RWPE2 (cell line): ENCODE measurements at regions not wholly inside any gene's neighbourhood (a gene's known extent, or its start where the extent isn't known, plus 50 kb on each side); places are given as distances from the start of the nearest gene placed in this dataset.

ENCODE experiments used
- ATAC-seq: fragments of 200-7000 bp; cut with Tn5 transposase; 3 replicates; pipeline ENCODE4 v1.9.1; 2021; ENCODE audit warnings: low read depth
- DNase-seq: peaks from one replicate; pipeline ENCODE4 v3.0.0-alpha.2; 2020; ENCODE audit warnings: low spot score
- H3K27ac ChIP-seq: fragments of 450-650 bp; 2 replicates; pipeline ENCODE4 v1.5.1; 2017; ENCODE audit warnings: mild to moderate bottlenecking; ENCODE audit not compliant: poor library complexity, severe bottlenecking
- H3K27me3 ChIP-seq: fragments of 250-450 bp; sonication (Bioruptor Pico); 2 replicates; pipeline ENCODE4 v1.5.1; 2021; ENCODE audit warnings: mild to moderate bottlenecking, moderate library complexity; ENCODE audit not compliant: insufficient read depth, poor library complexity, severe bottlenecking
- H3K36me3 ChIP-seq: fragments of 250-450 bp; sonication (Bioruptor Pico); 2 replicates; pipeline ENCODE4 v1.5.1; 2020; ENCODE audit warnings: low read depth, mild to moderate bottlenecking, moderate library complexity
- H3K4me1 ChIP-seq: fragments of 250-450 bp; sonication (Bioruptor Pico); 2 replicates; pipeline ENCODE4 v1.5.1; 2021; ENCODE audit warnings: mild to moderate bottlenecking, moderate library complexity; ENCODE audit not compliant: insufficient read depth, poor library complexity, severe bottlenecking
- H3K4me3 ChIP-seq: fragments of 250-450 bp; sonication (Bioruptor Pico); 2 replicates; pipeline ENCODE4 v1.5.1; 2021; ENCODE audit warnings: mild to moderate bottlenecking, moderate library complexity; ENCODE audit not compliant: severe bottlenecking
- H3K9me3 ChIP-seq: fragments of 250-450 bp; sonication (Bioruptor Pico); 2 replicates; pipeline ENCODE4 v1.5.1; 2021; ENCODE audit warnings: mild to moderate bottlenecking, moderate library complexity; ENCODE audit not compliant: severe bottlenecking
- TF ChIP-seq, protein P1 (sequence below): fragments of 450-650 bp; IDR thresholded peaks from one replicate; pipeline ENCODE4 v1.5.1; 2017; ENCODE audit warnings: mild to moderate bottlenecking, moderate library complexity; ENCODE audit not compliant: poor library complexity, severe bottlenecking

DNA sequence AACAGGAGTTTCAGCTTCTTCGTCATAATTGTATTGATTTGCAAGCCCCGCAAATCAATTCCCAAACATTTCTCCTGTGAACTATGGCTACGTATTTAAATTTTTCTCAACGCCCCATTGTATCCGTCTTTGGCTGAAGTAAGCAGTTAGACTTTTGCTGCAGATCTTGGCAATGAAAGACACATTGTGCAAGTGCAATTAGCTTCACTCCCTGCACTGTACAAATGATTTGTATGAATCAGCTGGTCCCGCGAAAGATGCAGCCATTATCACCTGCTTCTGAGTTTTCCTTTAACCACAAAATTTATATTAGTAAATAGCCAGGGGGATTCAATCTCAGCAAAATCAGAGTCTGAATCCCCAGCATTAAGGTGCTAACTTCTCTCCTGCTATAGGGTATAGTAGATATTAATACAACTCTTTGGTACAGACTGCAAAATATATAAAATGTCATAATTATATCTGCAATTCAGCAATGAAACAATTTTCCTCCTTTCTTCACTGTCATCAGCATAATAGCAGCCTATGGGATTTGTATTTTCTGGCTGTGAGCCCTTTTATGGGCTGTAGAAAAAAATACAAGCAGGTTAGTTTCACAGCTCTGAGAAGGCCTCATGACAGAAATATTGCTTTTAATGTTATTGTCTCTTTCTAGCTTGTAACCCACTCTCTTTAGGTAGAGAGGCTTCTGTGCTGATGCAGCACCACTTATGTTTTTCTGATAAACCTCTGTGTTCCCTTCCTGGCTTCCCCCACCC is 68.4 kb upstream of the SMARCA2 start:
- peaks cover 9% of the 10 kb centered on the region for H3K27me3 ChIP-seq
- no peaks in the 10 kb centered on the region for H3K4me1 ChIP-seq
- no peaks in the 10 kb centered on the region for H3K36me3 ChIP-seq
- TF ChIP-seq, protein P1, sequence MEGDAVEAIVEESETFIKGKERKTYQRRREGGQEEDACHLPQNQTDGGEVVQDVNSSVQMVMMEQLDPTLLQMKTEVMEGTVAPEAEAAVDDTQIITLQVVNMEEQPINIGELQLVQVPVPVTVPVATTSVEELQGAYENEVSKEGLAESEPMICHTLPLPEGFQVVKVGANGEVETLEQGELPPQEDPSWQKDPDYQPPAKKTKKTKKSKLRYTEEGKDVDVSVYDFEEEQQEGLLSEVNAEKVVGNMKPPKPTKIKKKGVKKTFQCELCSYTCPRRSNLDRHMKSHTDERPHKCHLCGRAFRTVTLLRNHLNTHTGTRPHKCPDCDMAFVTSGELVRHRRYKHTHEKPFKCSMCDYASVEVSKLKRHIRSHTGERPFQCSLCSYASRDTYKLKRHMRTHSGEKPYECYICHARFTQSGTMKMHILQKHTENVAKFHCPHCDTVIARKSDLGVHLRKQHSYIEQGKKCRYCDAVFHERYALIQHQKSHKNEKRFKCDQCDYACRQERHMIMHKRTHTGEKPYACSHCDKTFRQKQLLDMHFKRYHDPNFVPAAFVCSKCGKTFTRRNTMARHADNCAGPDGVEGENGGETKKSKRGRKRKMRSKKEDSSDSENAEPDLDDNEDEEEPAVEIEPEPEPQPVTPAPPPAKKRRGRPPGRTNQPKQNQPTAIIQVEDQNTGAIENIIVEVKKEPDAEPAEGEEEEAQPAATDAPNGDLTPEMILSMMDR = no peak
- no peak for ATAC-seq
- no peak overlapping the region for H3K4me3 ChIP-seq
- no peak for DNase-seq
- no peak overlapping the region for H3K27ac ChIP-seq
- no peaks in the 10 kb centered on the region for H3K9me3 ChIP-seq

DNA sequence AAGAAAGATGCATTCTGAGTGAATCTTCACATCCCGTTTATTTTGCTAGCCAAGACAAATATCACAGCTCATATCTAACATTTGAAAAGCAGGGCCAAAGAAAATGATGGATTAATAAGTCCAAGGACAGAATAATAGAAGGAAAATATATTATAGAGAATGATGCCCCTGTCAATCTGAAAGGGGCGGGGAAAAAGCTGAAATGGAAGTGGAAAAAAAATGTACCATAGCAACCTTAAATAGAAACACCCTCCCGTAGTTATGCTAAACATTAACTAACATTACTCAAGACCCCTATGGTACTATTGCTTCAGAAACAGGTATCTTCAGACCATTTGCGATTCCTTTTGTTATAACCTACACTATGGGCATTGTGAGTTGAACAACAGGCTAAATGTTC is 67.7 kb upstream of the SMARCA2 start:
- no peak overlapping the region for H3K4me3 ChIP-seq
- DNase-seq (no peak), ATAC-seq (no peak)
- no peaks in the 10 kb centered on the region for H3K9me3 ChIP-seq
- no peak overlapping the region for H3K27ac ChIP-seq
- TF ChIP-seq, protein P1 = no peak
- no peaks in the 10 kb centered on the region for H3K36me3 ChIP-seq
- no peaks in the 10 kb centered on the region for H3K4me1 ChIP-seq
- peaks cover 10% of the 10 kb centered on the region for H3K27me3 ChIP-seq

DNA sequence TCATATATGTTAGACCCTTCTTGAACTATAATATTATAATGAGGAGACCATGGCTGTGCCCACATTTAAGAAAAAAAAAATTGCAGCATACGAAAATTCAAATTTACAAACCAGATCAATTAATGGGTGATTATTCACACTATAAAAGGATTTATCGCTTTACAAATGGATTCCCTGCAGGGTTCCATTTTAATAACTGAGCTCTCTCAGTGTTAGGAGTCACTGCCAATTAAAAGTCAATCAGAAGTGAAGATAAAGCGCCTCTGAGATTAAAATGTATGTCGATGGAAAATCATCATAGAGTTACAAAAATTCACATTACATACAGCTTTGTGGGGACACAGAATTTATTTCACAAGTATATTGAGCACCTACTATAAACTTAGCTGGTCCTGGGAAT is 66.6 kb upstream of the SMARCA2 start:
- H3K4me1 ChIP-seq = no peaks in the 10 kb centered on the region
- DNase-seq (no peak), ATAC-seq (no peak)
- H3K27me3 ChIP-seq = peaks cover 15% of the 10 kb centered on the region
- no peak overlapping the region for H3K27ac ChIP-seq
- no peaks in the 10 kb centered on the region for H3K36me3 ChIP-seq
- TF ChIP-seq, protein P1 = no peak
- no peaks in the 10 kb centered on the region for H3K9me3 ChIP-seq
- H3K4me3 ChIP-seq = no peak overlapping the region

DNA sequence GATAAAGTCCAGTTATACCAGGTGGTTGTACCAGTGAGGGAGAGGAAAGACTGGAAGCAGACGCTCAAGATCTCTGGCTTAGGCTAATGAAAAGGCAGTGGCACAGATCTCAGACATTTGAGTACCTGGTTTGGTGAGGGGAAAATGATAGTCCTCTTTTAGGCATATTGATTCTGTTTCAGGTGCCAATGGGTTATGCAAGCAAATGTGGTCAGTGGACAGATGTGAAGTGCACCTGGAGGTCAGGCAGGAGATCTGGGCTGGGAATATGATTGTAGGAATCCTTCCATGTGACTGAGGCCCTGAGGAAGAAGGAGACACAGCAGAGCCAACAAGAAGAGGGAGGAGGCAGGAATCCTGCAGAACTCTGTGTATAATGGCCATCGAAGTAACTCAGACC is 63.7 kb upstream of the SMARCA2 start:
- Histone ChIP-seq H3K4me1 (no peaks in the 10 kb centered on the region), H3K4me3 (no peak overlapping the region), H3K9me3 (no peaks in the 10 kb centered on the region), H3K27ac (no peak overlapping the region), H3K36me3 (no peaks in the 10 kb centered on the region), H3K27me3 (peaks cover 15% of the 10 kb centered on the region)
- ATAC-seq = no peak
- TF ChIP-seq, protein P1 = no peak
- DNase-seq = no peak

DNA sequence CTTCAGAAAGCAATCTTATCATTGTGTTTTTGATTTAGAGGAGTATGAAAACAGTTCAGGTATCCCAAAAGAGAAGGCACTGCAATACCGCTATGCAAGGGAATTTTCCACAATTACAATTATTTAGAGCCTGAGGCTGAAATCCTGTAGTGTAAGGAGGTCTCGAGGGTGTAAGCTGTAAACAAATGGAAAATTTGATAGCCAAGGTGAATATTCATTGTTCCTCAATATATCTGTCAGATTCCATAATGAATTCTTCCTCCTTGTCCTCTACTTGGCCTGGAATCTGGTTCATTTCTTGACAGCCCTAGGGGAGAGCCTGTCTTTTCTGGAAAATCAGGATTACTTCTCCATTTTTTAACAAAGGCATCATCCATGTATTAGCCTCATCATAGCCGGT is 63.1 kb upstream of the SMARCA2 start:
- TF ChIP-seq, protein P1 = no peak

More for the DNA sequence above, 63.1 kb upstream of the SMARCA2 start:
- ATAC-seq (no peak), DNase-seq (no peak)
- H3K4me3 ChIP-seq = no peak overlapping the region
- no peaks in the 10 kb centered on the region for H3K36me3 ChIP-seq
- H3K9me3 ChIP-seq = no peaks in the 10 kb centered on the region
- peaks cover 15% of the 10 kb centered on the region for H3K27me3 ChIP-seq
- H3K27ac ChIP-seq = no peak overlapping the region
- H3K4me1 ChIP-seq = no peaks in the 10 kb centered on the region
